ENCODE measurements at regions not wholly inside any gene's neighbourhood (a gene's known extent, or its start where the extent isn't known, plus 50 kb on each side); places are given as distances from the start of the nearest gene placed in this dataset.
"Not testable (repeated sequence)": the region's sequence is repeated elsewhere in the genome, so short reads cannot be mapped to it uniquely, and the experiment has no call there.

DNA sequence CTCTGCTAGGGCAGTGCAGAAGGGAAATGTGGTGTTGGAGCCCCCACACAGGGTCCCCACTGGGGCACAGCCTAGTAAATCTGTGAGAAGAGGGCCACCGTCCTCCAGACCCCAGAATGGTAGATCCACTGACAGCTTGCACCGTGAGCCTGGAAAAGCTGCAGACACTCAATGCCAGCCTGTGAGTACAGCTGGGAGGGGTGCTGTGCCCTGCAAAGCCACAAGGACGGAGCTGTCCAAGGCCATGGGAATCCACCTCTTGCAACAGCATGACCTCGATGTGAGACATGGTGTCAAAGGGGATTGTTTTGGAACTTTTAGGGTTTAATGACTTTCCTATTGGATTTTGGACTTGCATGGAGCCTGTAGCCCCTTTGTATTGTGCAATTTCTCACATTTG, 220.8 kb upstream of the BRINP3 start:
- not testable (repeated sequence) for TF ChIP-seq CTCF (IDR thresholded peaks at IDR 0.05 in 2 of 3, conservative IDR thresholded peaks at IDR 0.05 in 1 of 3; ENCODE audit: control insufficient read depth in 2 of 3, extremely low read depth in 1 of 3, insufficient read depth in 1 of 3, low read depth in 3 of 3, low read length in 3 of 3); TAF1 (IDR thresholded peaks at IDR 0.05; ENCODE audit: borderline replicate concordance, low read depth, low read length); ZNF207 (IDR thresholded peaks at IDR 0.05; ENCODE audit: borderline replicate concordance); POLR2A (IDR thresholded peaks at IDR 0.05; ENCODE audit: low read depth, low read length); EZH2 (IDR thresholded peaks at IDR 0.05; ENCODE audit: borderline replicate concordance, control insufficient read depth, low read depth, low read length); ZZZ3 (IDR thresholded peaks at IDR 0.05; ENCODE audit: control insufficient read depth, insufficient read length, low read depth)
- TF ChIP-seq, protein P1, sequence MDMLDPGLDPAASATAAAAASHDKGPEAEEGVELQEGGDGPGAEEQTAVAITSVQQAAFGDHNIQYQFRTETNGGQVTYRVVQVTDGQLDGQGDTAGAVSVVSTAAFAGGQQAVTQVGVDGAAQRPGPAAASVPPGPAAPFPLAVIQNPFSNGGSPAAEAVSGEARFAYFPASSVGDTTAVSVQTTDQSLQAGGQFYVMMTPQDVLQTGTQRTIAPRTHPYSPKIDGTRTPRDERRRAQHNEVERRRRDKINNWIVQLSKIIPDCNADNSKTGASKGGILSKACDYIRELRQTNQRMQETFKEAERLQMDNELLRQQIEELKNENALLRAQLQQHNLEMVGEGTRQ (IDR thresholded peaks at IDR 0.05; ENCODE audit: borderline replicate concordance, low read depth, low read length): not testable (repeated sequence)
- TF ChIP-seq, protein P2, sequence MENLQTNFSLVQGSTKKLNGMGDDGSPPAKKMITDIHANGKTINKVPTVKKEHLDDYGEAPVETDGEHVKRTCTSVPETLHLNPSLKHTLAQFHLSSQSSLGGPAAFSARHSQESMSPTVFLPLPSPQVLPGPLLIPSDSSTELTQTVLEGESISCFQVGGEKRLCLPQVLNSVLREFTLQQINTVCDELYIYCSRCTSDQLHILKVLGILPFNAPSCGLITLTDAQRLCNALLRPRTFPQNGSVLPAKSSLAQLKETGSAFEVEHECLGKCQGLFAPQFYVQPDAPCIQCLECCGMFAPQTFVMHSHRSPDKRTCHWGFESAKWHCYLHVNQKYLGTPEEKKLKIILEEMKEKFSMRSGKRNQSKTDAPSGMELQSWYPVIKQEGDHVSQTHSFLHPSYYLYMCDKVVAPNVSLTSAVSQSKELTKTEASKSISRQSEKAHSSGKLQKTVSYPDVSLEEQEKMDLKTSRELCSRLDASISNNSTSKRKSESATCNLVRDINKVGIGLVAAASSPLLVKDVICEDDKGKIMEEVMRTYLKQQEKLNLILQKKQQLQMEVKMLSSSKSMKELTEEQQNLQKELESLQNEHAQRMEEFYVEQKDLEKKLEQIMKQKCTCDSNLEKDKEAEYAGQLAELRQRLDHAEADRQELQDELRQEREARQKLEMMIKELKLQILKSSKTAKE (IDR thresholded peaks at IDR 0.05; ENCODE audit: low read depth, poor library complexity, severe bottlenecking): not testable (repeated sequence)
- TF ChIP-seq, protein P3, sequence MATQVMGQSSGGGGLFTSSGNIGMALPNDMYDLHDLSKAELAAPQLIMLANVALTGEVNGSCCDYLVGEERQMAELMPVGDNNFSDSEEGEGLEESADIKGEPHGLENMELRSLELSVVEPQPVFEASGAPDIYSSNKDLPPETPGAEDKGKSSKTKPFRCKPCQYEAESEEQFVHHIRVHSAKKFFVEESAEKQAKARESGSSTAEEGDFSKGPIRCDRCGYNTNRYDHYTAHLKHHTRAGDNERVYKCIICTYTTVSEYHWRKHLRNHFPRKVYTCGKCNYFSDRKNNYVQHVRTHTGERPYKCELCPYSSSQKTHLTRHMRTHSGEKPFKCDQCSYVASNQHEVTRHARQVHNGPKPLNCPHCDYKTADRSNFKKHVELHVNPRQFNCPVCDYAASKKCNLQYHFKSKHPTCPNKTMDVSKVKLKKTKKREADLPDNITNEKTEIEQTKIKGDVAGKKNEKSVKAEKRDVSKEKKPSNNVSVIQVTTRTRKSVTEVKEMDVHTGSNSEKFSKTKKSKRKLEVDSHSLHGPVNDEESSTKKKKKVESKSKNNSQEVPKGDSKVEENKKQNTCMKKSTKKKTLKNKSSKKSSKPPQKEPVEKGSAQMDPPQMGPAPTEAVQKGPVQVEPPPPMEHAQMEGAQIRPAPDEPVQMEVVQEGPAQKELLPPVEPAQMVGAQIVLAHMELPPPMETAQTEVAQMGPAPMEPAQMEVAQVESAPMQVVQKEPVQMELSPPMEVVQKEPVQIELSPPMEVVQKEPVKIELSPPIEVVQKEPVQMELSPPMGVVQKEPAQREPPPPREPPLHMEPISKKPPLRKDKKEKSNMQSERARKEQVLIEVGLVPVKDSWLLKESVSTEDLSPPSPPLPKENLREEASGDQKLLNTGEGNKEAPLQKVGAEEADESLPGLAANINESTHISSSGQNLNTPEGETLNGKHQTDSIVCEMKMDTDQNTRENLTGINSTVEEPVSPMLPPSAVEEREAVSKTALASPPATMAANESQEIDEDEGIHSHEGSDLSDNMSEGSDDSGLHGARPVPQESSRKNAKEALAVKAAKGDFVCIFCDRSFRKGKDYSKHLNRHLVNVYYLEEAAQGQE (IDR thresholded peaks at IDR 0.05; ENCODE audit: low read depth, low read length): not testable (repeated sequence)

Data from GM12878 (cell line).